ENCODE measurements at regions not wholly inside any gene's neighbourhood (a gene's known extent, or its start where the extent isn't known, plus 50 kb on each side); places are given as distances from the start of the nearest gene placed in this dataset.

DNA sequence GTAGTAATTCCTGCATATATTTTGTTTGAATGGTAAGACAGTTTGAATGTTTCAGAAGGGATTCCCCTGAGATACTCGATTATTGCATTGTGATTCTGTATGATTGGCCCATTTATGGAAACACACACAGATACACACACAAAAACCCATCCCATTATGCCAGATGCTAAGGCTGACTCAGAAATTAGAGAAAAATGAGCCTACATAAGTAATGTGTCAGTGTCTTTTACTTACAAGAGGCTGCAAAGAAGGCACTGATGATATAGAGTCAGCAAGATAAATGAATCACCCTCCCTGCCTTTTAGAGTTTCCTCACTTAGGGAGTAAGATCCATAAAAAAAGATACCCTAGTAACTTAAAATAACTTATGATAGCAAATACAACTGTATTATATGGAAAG is 1481.1 kb upstream of the ACVR2A start:
- Histone ChIP-seq H3K9me3 (ENCODE audit: low read depth) (no peaks in the 10 kb centered on the region), H3K4me1 (ENCODE audit: low read depth) (no peaks in the 10 kb centered on the region), H3K27ac (no peak overlapping the region), H3K27me3 (no peaks in the 10 kb centered on the region), H3K36me3 (no peaks in the 10 kb centered on the region), H3K4me3 (no peak overlapping the region)
- DNase-seq (ENCODE audit: low read depth in 1 of 2, low spot score in 1 of 2): no peak
- TF ChIP-seq, protein P1, sequence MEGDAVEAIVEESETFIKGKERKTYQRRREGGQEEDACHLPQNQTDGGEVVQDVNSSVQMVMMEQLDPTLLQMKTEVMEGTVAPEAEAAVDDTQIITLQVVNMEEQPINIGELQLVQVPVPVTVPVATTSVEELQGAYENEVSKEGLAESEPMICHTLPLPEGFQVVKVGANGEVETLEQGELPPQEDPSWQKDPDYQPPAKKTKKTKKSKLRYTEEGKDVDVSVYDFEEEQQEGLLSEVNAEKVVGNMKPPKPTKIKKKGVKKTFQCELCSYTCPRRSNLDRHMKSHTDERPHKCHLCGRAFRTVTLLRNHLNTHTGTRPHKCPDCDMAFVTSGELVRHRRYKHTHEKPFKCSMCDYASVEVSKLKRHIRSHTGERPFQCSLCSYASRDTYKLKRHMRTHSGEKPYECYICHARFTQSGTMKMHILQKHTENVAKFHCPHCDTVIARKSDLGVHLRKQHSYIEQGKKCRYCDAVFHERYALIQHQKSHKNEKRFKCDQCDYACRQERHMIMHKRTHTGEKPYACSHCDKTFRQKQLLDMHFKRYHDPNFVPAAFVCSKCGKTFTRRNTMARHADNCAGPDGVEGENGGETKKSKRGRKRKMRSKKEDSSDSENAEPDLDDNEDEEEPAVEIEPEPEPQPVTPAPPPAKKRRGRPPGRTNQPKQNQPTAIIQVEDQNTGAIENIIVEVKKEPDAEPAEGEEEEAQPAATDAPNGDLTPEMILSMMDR (IDR thresholded peaks at IDR 0.05; ENCODE audit: low read depth, low read length): no peak

- TF ChIP-seq, protein P1 (IDR thresholded peaks at IDR 0.05; ENCODE audit: low read depth, low read length): no peak
- DNase-seq (ENCODE audit: low read depth in 1 of 2, low spot score in 1 of 2): no peak
Observed at GRCh38 chr2:146351689-146352088, 1493.1 kb upstream of the ACVR2A start.

DNA sequence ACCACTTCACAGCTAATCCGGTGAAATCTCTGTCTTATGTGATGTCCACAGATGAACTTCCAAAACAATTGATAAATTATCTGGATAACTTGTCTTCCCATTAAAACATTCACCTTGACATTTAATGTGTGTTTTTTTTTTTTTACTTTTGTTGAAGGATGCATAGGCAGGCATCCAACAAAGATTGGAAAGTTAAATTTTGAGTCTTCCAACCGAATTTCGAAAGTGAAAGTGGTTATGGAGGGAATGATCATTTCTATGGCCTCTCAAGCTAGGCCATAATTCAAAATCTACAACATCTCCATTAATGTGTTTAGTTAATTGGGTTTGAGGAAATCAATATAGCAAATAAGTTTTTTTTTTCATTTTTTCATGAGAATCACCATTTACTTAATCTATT is 1495.5 kb upstream of the ACVR2A start:
- Histone ChIP-seq H3K36me3 (no peaks in the 10 kb centered on the region), H3K4me1 (ENCODE audit: low read depth) (no peaks in the 10 kb centered on the region), H3K9me3 (ENCODE audit: low read depth) (no peaks in the 10 kb centered on the region), H3K4me3 (no peak overlapping the region), H3K27me3 (no peaks in the 10 kb centered on the region), H3K27ac (no peak overlapping the region)
- no peak for DNase-seq (ENCODE audit: low read depth in 1 of 2, low spot score in 1 of 2)
- TF ChIP-seq, protein P1 (IDR thresholded peaks at IDR 0.05; ENCODE audit: low read depth, low read length): no peak

More at GRCh38 chr2:146351689-146352088, 1493.1 kb upstream of the ACVR2A start:
- Histone ChIP-seq H3K4me3 (no peak overlapping the region), H3K9me3 (ENCODE audit: low read depth) (no peaks in the 10 kb centered on the region), H3K36me3 (no peaks in the 10 kb centered on the region), H3K27ac (no peak overlapping the region), H3K27me3 (no peaks in the 10 kb centered on the region), H3K4me1 (ENCODE audit: low read depth) (no peaks in the 10 kb centered on the region)

DNA sequence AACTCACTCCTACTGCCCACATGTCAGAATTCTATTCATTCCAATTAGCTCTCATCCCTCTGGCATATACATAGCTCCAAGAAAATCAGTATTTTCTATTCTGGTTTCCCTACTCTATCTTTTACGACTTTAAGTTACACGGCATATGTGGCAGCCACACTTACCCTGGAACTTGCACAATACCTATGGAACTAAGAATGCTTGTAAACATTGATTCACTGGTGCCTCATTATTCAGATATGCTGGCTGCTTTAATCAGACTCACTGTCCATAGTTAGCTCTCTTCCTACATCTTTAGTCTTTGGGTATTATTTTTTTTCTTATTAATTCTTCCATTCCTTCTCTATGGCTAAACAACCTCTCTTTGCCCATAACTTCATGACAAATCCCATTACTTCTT is 1519.9 kb upstream of the ACVR2A start:
- Histone ChIP-seq H3K9me3 (ENCODE audit: low read depth) (no peaks in the 10 kb centered on the region), H3K4me1 (ENCODE audit: low read depth) (no peaks in the 10 kb centered on the region), H3K36me3 (no peaks in the 10 kb centered on the region), H3K27ac (no peak overlapping the region), H3K27me3 (no peaks in the 10 kb centered on the region), H3K4me3 (no peak overlapping the region)
- TF ChIP-seq, protein P1 (IDR thresholded peaks at IDR 0.05; ENCODE audit: low read depth, low read length): no peak
- no peak for DNase-seq (ENCODE audit: low read depth in 1 of 2, low spot score in 1 of 2)

GRCh38 chr2:146323564-146323963 is 1521.3 kb upstream of the ACVR2A start:
- Histone ChIP-seq H3K4me1 (ENCODE audit: low read depth) (no peaks in the 10 kb centered on the region), H3K27me3 (no peaks in the 10 kb centered on the region), H3K36me3 (no peaks in the 10 kb centered on the region), H3K9me3 (ENCODE audit: low read depth) (no peaks in the 10 kb centered on the region), H3K27ac (no peak overlapping the region), H3K4me3 (no peak overlapping the region)
- TF ChIP-seq, protein P1 (IDR thresholded peaks at IDR 0.05; ENCODE audit: low read depth, low read length): no peak
- no peak for DNase-seq (ENCODE audit: low read depth in 1 of 2, low spot score in 1 of 2)

- no peaks in the 10 kb centered on the region for H3K9me3 ChIP-seq (ENCODE audit: low read depth)
- H3K4me1 ChIP-seq (ENCODE audit: low read depth): no peaks in the 10 kb centered on the region
- H3K27me3 ChIP-seq: no peaks in the 10 kb centered on the region
- peak in 1 of 2 donors; percentile 43 for DNase-seq (ENCODE audit: low read depth in 1 of 2, low spot score in 1 of 2)
- TF ChIP-seq, protein P1 (IDR thresholded peaks at IDR 0.05; ENCODE audit: low read depth, low read length): no peak
- H3K36me3 ChIP-seq: no peaks in the 10 kb centered on the region
- no peak overlapping the region for H3K27ac ChIP-seq
- H3K4me3 ChIP-seq: no peak overlapping the region
Observed at GRCh38 chr2:146321175-146321574, 1523.7 kb upstream of the ACVR2A start.
